Esophagus (tissue), 2 donors: ENCODE measurements at regions not wholly inside any gene's neighbourhood (a gene's known extent, or its start where the extent isn't known, plus 50 kb on each side); places are given as distances from the start of the nearest gene placed in this dataset.

Source experiments
- H3K27ac ChIP-seq, 2 donors: one replicate each; pipeline ENCODE4 v1.5.1; 2013; ENCODE audit warnings: low read depth in 2 of 2, mild to moderate bottlenecking in 2 of 2, inconsistent platforms in 1 of 2, low read length in 1 of 2, moderate library complexity in 1 of 2
- H3K27me3 ChIP-seq, 2 donors: one replicate each; pipeline ENCODE4 v1.6.1; 2013; ENCODE audit warnings: low read length in 2 of 2, control low read depth in 1 of 2, mild to moderate bottlenecking in 1 of 2; ENCODE audit not compliant: insufficient read depth in 2 of 2, control insufficient read depth in 1 of 2
- H3K36me3 ChIP-seq, 2 donors: one replicate each; pipeline ENCODE4 v1.6.1; 2013; ENCODE audit warnings: low read length in 1 of 2; ENCODE audit not compliant: control insufficient read depth in 2 of 2, insufficient read depth in 2 of 2
- H3K4me1 ChIP-seq, 2 donors: one replicate each; pipeline ENCODE4 v1.6.1; 2013; ENCODE audit warnings: low read length in 1 of 2; ENCODE audit not compliant: control insufficient read depth in 2 of 2, insufficient read depth in 2 of 2
- H3K4me3 ChIP-seq, 2 donors: one replicate each; pipeline ENCODE4 v1.5.1; 2013; ENCODE audit warnings: low read length in 2 of 2, mild to moderate bottlenecking in 2 of 2, low read depth in 1 of 2, moderate library complexity in 1 of 2
- H3K9me3 ChIP-seq, 2 donors: one replicate each; pipeline ENCODE4 v1.6.1; 2013; ENCODE audit warnings: mild to moderate bottlenecking in 2 of 2, low read depth in 1 of 2, low read length in 1 of 2, moderate library complexity in 1 of 2; ENCODE audit not compliant: control insufficient read depth in 2 of 2, insufficient read depth in 1 of 2
- WGBS, 2 donors: extraction: QIAGEN DNeasy Blood & Tissue Kit; methylation state at CpG; one replicate each; pipeline ENCODE4 v1.1.7; 2013; 5-methylcytosine and 5-hydroxymethylcytosine counted together
- donor health status: healthy with polysubstance abuse.
- donor health status: Bipolar disorder and iron deficiency.

GRCh38 chr4:166625018-166625637 lies 609.2 kb downstream of the SPOCK3 start:
- WGBS, 2 donors: 53 to 61% methylated on average over 1 of the region's 1 CpG
- Histone ChIP-seq H3K27me3 (no peaks in the 10 kb centered on the region), H3K36me3 (no peaks in the 10 kb centered on the region), H3K4me1 (no peaks in the 10 kb centered on the region), H3K9me3 (no peaks in the 10 kb centered on the region), H3K4me3 (no peak overlapping the region), H3K27ac (no peak overlapping the region)

GRCh38 chr4:166628454-166628853 lies 605.8 kb downstream of the SPOCK3 start:
- H3K4me3 ChIP-seq: no peak overlapping the region
- no peaks in the 10 kb centered on the region for H3K27me3 ChIP-seq
- H3K27ac ChIP-seq: no peak overlapping the region
- 64 to 72% methylated on average over 2 of the region's 2 CpGs for WGBS, 2 donors
- H3K9me3 ChIP-seq: no peaks in the 10 kb centered on the region
- H3K36me3 ChIP-seq: no peaks in the 10 kb centered on the region
- H3K4me1 ChIP-seq: no peaks in the 10 kb centered on the region

- 84 to 87% methylated on average over 2 of the region's 2 CpGs for WGBS, 2 donors
- H3K27ac ChIP-seq: no peak overlapping the region
- H3K4me3 ChIP-seq: no peak overlapping the region
- peaks cover 0 to 3% of the 10 kb centered on the region in 2 donors for H3K9me3 ChIP-seq
- no peaks in the 10 kb centered on the region for H3K4me1 ChIP-seq
- no peaks in the 10 kb centered on the region for H3K27me3 ChIP-seq
- no peaks in the 10 kb centered on the region for H3K36me3 ChIP-seq
Measured at GRCh38 chr4:166635367-166635766, 598.9 kb downstream of the SPOCK3 start.

DNA sequence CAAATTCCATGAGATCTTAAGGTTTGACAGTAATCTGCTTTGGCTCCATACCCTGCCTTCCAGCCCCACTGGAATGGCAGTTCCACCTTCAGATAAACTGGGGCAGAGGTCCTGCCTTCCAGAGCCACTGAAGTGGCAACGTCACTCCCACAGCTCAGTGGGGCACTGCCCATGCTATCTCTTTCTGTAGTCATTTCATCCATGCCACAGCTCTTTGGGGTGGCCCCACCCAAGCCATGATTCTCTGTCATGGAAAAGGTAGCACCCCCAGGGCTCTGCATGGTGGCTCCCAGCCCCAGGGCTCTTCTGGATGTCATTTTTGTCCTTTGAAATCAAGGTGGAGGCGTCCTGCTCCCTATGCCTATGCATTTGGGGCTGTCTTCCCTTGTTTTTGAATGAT lies 596.5 kb downstream of the SPOCK3 start:
- Histone ChIP-seq H3K36me3 (no peaks in the 10 kb centered on the region), H3K27me3 (no peaks in the 10 kb centered on the region)
- WGBS, 2 donors: 68 to 71% methylated on average over 2 of the region's 2 CpGs

GRCh38 chr4:166655231-166655630 lies 579.1 kb downstream of the SPOCK3 start:
- WGBS, 2 donors: 39 to 49% methylated on average over 1 of the region's 1 CpG
- Histone ChIP-seq H3K36me3 (no peaks in the 10 kb centered on the region), H3K27ac (no peak overlapping the region), H3K4me1 (no peaks in the 10 kb centered on the region), H3K9me3 (no peaks in the 10 kb centered on the region), H3K27me3 (no peaks in the 10 kb centered on the region), H3K4me3 (no peak overlapping the region)

More for the DNA sequence above, 596.5 kb downstream of the SPOCK3 start:
- Histone ChIP-seq H3K4me1 (no peaks in the 10 kb centered on the region), H3K4me3 (no peak overlapping the region), H3K9me3 (peaks cover 0 to 3% of the 10 kb centered on the region in 2 donors), H3K27ac (no peak overlapping the region)

GRCh38 chr4:166655705-166656104 lies 578.6 kb downstream of the SPOCK3 start:
- Histone ChIP-seq H3K4me3 (no peak overlapping the region), H3K36me3 (no peaks in the 10 kb centered on the region), H3K9me3 (no peaks in the 10 kb centered on the region), H3K4me1 (no peaks in the 10 kb centered on the region), H3K27ac (no peak overlapping the region), H3K27me3 (no peaks in the 10 kb centered on the region)
- 85 to 92% methylated on average over 5 of the region's 5 CpGs for WGBS, 2 donors

DNA sequence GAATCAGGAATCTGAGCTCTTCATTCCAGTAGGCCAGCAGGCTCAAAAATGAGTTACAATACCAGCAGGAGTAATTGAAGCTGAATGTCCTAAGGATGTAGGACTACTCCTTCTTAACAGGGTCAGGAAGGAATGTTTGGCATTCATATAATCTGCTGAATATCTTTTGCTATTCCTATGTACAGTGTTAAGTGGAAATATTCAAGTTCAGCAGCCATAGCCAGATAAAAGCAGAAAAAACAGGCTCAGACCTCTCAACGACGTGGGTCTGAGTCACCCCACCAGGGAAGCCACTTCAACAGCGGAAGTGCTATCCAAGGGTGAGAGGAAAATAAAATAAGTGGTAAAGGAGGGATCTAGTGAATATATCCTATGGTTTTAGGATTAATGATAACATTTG lies 577.0 kb downstream of the SPOCK3 start:
- Histone ChIP-seq H3K36me3 (no peaks in the 10 kb centered on the region), H3K4me1 (no peaks in the 10 kb centered on the region), H3K4me3 (no peak overlapping the region), H3K9me3 (no peaks in the 10 kb centered on the region), H3K27me3 (no peaks in the 10 kb centered on the region), H3K27ac (no peak overlapping the region)
- WGBS, 2 donors: 71 to 75% methylated on average over 3 of the region's 3 CpGs

GRCh38 chr4:166658585-166658984 lies 575.7 kb downstream of the SPOCK3 start:
- H3K27ac ChIP-seq: no peak overlapping the region
- 49 to 50% methylated on average over 1 of the region's 1 CpG for WGBS, 2 donors
- H3K36me3 ChIP-seq: no peaks in the 10 kb centered on the region
- no peaks in the 10 kb centered on the region for H3K4me1 ChIP-seq
- H3K27me3 ChIP-seq: no peaks in the 10 kb centered on the region
- H3K4me3 ChIP-seq: no peak overlapping the region
- H3K9me3 ChIP-seq: no peaks in the 10 kb centered on the region

GRCh38 chr4:166662266-166662843 lies 571.9 kb downstream of the SPOCK3 start:
- Histone ChIP-seq H3K4me1 (no peaks in the 10 kb centered on the region), H3K4me3 (no peak overlapping the region), H3K27ac (no peak overlapping the region), H3K36me3 (no peaks in the 10 kb centered on the region), H3K9me3 (no peaks in the 10 kb centered on the region), H3K27me3 (no peaks in the 10 kb centered on the region)
- WGBS, 2 donors: 38% methylated on average over 3 of the region's 3 CpGs

DNA sequence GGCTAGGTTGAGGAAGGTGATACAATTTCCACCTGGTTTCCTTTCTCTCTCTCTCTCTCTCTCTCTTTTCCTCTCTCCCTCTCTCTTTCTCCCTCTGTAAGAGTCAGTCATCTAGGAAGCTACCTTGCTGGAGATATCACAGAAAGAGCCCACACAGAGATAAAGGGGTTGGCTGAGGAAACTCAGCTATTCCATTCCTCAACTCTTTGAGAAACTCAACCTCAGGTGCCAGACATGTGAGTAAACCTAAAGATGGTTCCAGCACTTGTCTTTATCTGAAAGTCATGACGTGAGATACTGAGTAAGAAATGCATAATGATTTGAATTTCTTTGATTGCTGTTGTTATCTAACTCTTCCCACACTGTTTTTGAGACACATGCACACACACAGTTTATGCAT lies 564.0 kb downstream of the SPOCK3 start:
- no peaks in the 10 kb centered on the region for H3K36me3 ChIP-seq
- WGBS, 2 donors: 37 to 41% methylated on average over 1 of the region's 1 CpG
- no peaks in the 10 kb centered on the region for H3K27me3 ChIP-seq
- no peak overlapping the region for H3K27ac ChIP-seq
- H3K4me3 ChIP-seq: no peak overlapping the region
- H3K4me1 ChIP-seq: no peaks in the 10 kb centered on the region
- no peaks in the 10 kb centered on the region for H3K9me3 ChIP-seq
